Endothelial cell of umbilical vein (primary cell): ENCODE measurements at regions not wholly inside any gene's neighbourhood (a gene's known extent, or its start where the extent isn't known, plus 50 kb on each side); places are given as distances from the start of the nearest gene placed in this dataset.

Source experiments
- BruUV-seq: library from RNA; stranded (reverse); fragments of 400-500 nt; replicated peaks from 2 replicates; lab custom pipeline; 2021; lab: Mats Ljungman, UMichigan
- CTCF ChIA-PET: fragments of 300-600, 350-600 bp; sonication (Branson Sonifier 250); formaldehyde crosslinking; loops from one replicate; lab custom pipeline; 2021; ENCODE audit warnings: antibody characterized with exemption, inconsistent platforms; lab: Charles Lee
- POLR2A ChIA-PET: fragments of 300-600, 350-600 bp; sonication (Branson Sonifier 250); formaldehyde crosslinking; loops from one replicate; lab custom pipeline; 2021; ENCODE audit warnings: antibody characterized with exemption, inconsistent platforms; lab: Charles Lee
- DNase-seq: peaks from one replicate; pipeline ENCODE4 v3.0.0-alpha.2; 2011; ENCODE audit warnings: low read depth, low spot score
- FAIRE-seq: peaks from 2 replicates; lab custom pipeline; 2011; peaks lifted over from hg19 to GRCh38; lab: Jason Lieb, UNC
- H2AFZ ChIP-seq: 2 replicates; pipeline ENCODE4 v1.6.0; 2012; ENCODE audit warnings: low read depth, low read length, control low read depth, inconsistent platforms
- H3K27ac ChIP-seq: 2 replicates; pipeline ENCODE4 v1.5.1; 2011; ENCODE audit warnings: low read depth, mild to moderate bottlenecking, control low read depth, low read length, moderate library complexity; ENCODE audit not compliant: insufficient read depth
- H3K27me3 ChIP-seq, 2 experiments: 2 replicates each; pipeline versions ENCODE4 v1.6.0 to v1.6.1; 2011; ENCODE audit warnings: low read length in 2 of 2, mixed read lengths in 1 of 2; ENCODE audit not compliant: control insufficient read depth in 2 of 2, insufficient read depth in 2 of 2
- H3K36me3 ChIP-seq, 2 experiments: 2 replicates in 1 of 2; 3 replicates in 1 of 2; pipeline ENCODE4 v1.5.1; 2011; ENCODE audit warnings: low read length in 2 of 2, mild to moderate bottlenecking in 1 of 2, moderate library complexity in 1 of 2; ENCODE audit not compliant: control insufficient read depth in 2 of 2, insufficient read depth in 2 of 2; ENCODE audit errors: extremely low read depth in 1 of 2
- H3K4me1 ChIP-seq: 3 replicates; pipeline ENCODE4 v1.5.1; 2011; ENCODE audit warnings: mild to moderate bottlenecking, low read length; ENCODE audit not compliant: control insufficient read depth, insufficient read depth; ENCODE audit errors: extremely low read depth
- H3K4me2 ChIP-seq: 2 replicates; pipeline ENCODE4 v1.6.1; 2011; ENCODE audit warnings: low read length, control low read depth, mixed read lengths; ENCODE audit not compliant: insufficient read depth
- H3K4me3 ChIP-seq, 3 experiments: fragments of 200-600 bp in 1 of 3; sonication (generic), shearing (Covaris generic) in 1 of 3; replicated peaks in 1 of 3; 2 replicates each; pipeline ENCODE4 v1.5.1; 2011 to 2016; ENCODE audit warnings: control low read depth in 3 of 3, low read length in 3 of 3, mild to moderate bottlenecking in 2 of 3, inconsistent platforms in 1 of 3, low read depth in 1 of 3, moderate library complexity in 1 of 3; ENCODE audit not compliant: insufficient read depth in 1 of 3
- H3K79me2 ChIP-seq: 2 replicates; pipeline ENCODE4 v1.6.0; 2012; ENCODE audit warnings: low read length, inconsistent platforms; ENCODE audit not compliant: control insufficient read depth, insufficient read depth
- H3K9ac ChIP-seq: replicated peaks from 2 replicates; pipeline ENCODE3; 2011; ENCODE audit warnings: low read length, control low read depth; ENCODE audit not compliant: insufficient read depth; ENCODE audit errors: extremely low read depth
- H3K9me1 ChIP-seq: replicated peaks from 3 replicates; pipeline ENCODE4 v1.6.0; 2011; ENCODE audit warnings: mild to moderate bottlenecking, low read length; ENCODE audit not compliant: control insufficient read depth, insufficient read depth; ENCODE audit errors: extremely low read depth
- H3K9me3 ChIP-seq: replicated peaks from 2 replicates; pipeline ENCODE4 v1.5.1; 2012; ENCODE audit warnings: low read length, inconsistent platforms; ENCODE audit not compliant: control insufficient read depth, insufficient read depth
- H4K20me1 ChIP-seq: replicated peaks from 2 replicates; pipeline ENCODE3; 2011; ENCODE audit warnings: mild to moderate bottlenecking, low read length; ENCODE audit not compliant: control insufficient read depth, insufficient read depth; ENCODE audit errors: extremely low read depth
- EZH2 ChIP-seq: IDR thresholded peaks from 2 replicates; pipeline ENCODE4 v1.6.1; 2012; ENCODE audit warnings: borderline replicate concordance, low read depth, mild to moderate bottlenecking, moderate library complexity, low read length, inconsistent platforms; ENCODE audit not compliant: severe bottlenecking
- FOS ChIP-seq: IDR thresholded peaks from 2 replicates; pipeline ENCODE4 v1.6.1; 2011; ENCODE audit warnings: mild to moderate bottlenecking, low read length, moderate library complexity, borderline replicate concordance; ENCODE audit not compliant: insufficient read depth
- JUN ChIP-seq: IDR thresholded peaks from 2 replicates; pipeline ENCODE4 v1.6.1; 2011; ENCODE audit warnings: borderline replicate concordance, low read depth; ENCODE audit not compliant: insufficient read length, insufficient read depth
- POLR2AphosphoS5 ChIP-seq: IDR thresholded peaks from 2 replicates; pipeline ENCODE4 v1.6.1; 2012; ENCODE audit warnings: low read depth, mild to moderate bottlenecking, control low read depth, low read length, moderate library complexity; ENCODE audit not compliant: insufficient read depth
- dilution Hi-C: fragments of 300-500 bp; cut with MboI; formaldehyde crosslinking; loops from one replicate; pipeline ENCODE4 v1.15.0; 2019; ENCODE audit warnings: low sequenced_read_pairs; ENCODE audit not compliant: extremely low pct_ligation_motif_present
- intact Hi-C: fragments of 100-400 bp; cut with micrococcal nuclease; formaldehyde crosslinking; loops from one replicate; pipeline ENCODE4 v1.10.0; 2022
- TF ChIP-seq, protein P1 (sequence below), 2 donors: IDR thresholded peaks; 1 replicate in 1 of 2; 2 replicates in 1 of 2; pipeline ENCODE4 v1.5.1; 2011; ENCODE audit warnings: low read length in 2 of 2, mild to moderate bottlenecking in 2 of 2, moderate library complexity in 2 of 2, control low read depth in 1 of 2, inconsistent platforms in 1 of 2, low read depth in 1 of 2; ENCODE audit not compliant: insufficient read depth in 1 of 2; ENCODE audit errors: extremely low read depth in 1 of 2

DNA sequence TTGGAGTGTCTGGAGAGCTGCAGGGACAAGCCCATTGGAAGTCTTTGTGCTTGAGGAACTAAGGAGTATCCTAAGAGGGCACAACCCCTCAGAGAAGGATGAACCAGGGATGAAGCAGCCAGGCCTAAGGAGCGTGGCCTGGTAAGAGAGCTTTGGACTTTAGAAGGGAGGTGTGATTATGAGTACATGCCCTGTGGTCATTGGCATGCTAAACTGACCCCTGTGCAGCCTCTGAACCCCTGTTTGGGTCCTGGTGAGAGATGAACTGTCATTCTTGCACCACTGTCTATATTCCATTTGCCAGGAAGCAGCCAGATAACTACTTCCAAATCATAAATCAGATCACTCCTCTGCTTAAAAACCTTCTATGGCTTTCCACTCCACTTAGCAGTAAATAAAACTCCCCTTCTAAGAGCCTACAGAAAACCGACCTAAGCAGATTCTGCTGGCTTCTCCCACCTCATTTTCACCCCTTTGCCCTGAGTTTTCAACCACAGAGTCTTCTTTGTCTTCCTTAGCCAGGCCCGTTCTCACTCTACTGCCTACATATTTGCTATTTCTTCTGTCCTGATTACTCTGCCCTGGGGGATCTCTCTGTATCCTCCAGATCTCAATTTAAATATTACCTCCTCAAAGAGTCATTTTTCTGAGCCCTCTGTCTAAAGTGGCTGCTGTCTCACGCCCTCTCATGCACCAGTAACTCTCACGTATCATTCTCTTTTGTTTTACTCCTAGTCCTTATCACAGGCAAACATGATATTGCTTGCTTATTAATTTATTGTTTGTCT is 56.7 kb downstream of the MID1IP1 start:
- intact Hi-C loops = no loop called here
- no TSS peak for BruUV-seq
- H3K79me2 ChIP-seq = no peaks in the 10 kb centered on the region
- no peaks in the 10 kb centered on the region for H3K27me3 ChIP-seq
- FAIRE-seq (no peak), DNase-seq (no peak)
- TF ChIP-seq FOS = no peak
- no peak for TF ChIP-seq EZH2
- TF ChIP-seq JUN = no peak
- no peak for TF ChIP-seq POLR2AphosphoS5
- TF ChIP-seq, protein P1, sequence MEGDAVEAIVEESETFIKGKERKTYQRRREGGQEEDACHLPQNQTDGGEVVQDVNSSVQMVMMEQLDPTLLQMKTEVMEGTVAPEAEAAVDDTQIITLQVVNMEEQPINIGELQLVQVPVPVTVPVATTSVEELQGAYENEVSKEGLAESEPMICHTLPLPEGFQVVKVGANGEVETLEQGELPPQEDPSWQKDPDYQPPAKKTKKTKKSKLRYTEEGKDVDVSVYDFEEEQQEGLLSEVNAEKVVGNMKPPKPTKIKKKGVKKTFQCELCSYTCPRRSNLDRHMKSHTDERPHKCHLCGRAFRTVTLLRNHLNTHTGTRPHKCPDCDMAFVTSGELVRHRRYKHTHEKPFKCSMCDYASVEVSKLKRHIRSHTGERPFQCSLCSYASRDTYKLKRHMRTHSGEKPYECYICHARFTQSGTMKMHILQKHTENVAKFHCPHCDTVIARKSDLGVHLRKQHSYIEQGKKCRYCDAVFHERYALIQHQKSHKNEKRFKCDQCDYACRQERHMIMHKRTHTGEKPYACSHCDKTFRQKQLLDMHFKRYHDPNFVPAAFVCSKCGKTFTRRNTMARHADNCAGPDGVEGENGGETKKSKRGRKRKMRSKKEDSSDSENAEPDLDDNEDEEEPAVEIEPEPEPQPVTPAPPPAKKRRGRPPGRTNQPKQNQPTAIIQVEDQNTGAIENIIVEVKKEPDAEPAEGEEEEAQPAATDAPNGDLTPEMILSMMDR (IDR thresholded peaks at IDR 0.05; ENCODE audit: extremely low read depth in 1 of 2, insufficient read depth in 1 of 2, low read depth in 1 of 2, low read length in 2 of 2) = no peak
- dilution Hi-C loops = no loop called here
- no peaks in the 10 kb centered on the region for H4K20me1 ChIP-seq
- H3K27ac ChIP-seq = no peak overlapping the region
- no peak overlapping the region for H3K4me3 ChIP-seq
- POLR2A ChIA-PET = no interaction called here
- H3K9me3 ChIP-seq = no peaks in the 10 kb centered on the region
- H3K4me2 ChIP-seq = no peak overlapping the region
- H3K9ac ChIP-seq = no peak overlapping the region
- CTCF ChIA-PET = no interaction called here
- no peaks in the 10 kb centered on the region for H3K4me1 ChIP-seq
- H3K9me1 ChIP-seq = no peaks in the 10 kb centered on the region
- no peak overlapping the region for H2AFZ ChIP-seq
- no peaks in the 10 kb centered on the region for H3K36me3 ChIP-seq
